SK-N-SH (cell line): ENCODE measurements at regions not wholly inside any gene's neighbourhood (a gene's known extent, or its start where the extent isn't known, plus 50 kb on each side); places are given as distances from the start of the nearest gene placed in this dataset.

Experiments
- CTCF ChIA-PET: fragments of 300-600, 350-600 bp; formaldehyde crosslinking; extraction: SDS; loops from one replicate; lab custom pipeline; 2021; lab: Yijun Ruan, JAX
- POLR2A ChIA-PET: fragments of 350-600 bp; sonication (Branson Sonifier 250); formaldehyde crosslinking; extraction: SDS; loops from one replicate; lab custom pipeline; 2020; ENCODE audit warnings: antibody characterized with exemption, inconsistent platforms; lab: Yijun Ruan, JAX
- DNase-seq: peaks from one replicate; pipeline ENCODE4 v3.0.0; 2012
- H2AFZ ChIP-seq: fragments of 200-600 bp; sonication (generic); 2 replicates; pipeline ENCODE4 v1.8.1; 2016; ENCODE audit warnings: antibody characterized with exemption, mild to moderate bottlenecking, low read depth
- H3F3A ChIP-seq: fragments of 200-600 bp; sonication (generic); replicated peaks from 2 replicates; pipeline ENCODE3; 2016; ENCODE audit warnings: antibody characterized with exemption, mild to moderate bottlenecking; ENCODE audit not compliant: insufficient read depth
- H3K27ac ChIP-seq, 2 experiments: fragments of 200-500 bp in 1 of 2; fragments of 200-600 bp in 1 of 2; sonication (Bioruptor generic) in 1 of 2; sonication (generic), shearing (Covaris generic) in 1 of 2; 2 replicates each; pipeline versions ENCODE4 v1.5.1 to v1.6.1; 2014 to 2016; ENCODE audit warnings: low read depth in 2 of 2, inconsistent platforms in 1 of 2, low read length in 1 of 2, mild to moderate bottlenecking in 1 of 2, mixed read lengths in 1 of 2
- H3K27me3 ChIP-seq: fragments of 200-600 bp; sonication (generic), shearing (Covaris generic); 2 replicates; pipeline ENCODE4 v1.6.1; 2016; ENCODE audit warnings: mixed run types; ENCODE audit not compliant: insufficient read depth
- H3K36me3 ChIP-seq, 2 experiments: fragments of 200-500 bp in 1 of 2; fragments of 200-600 bp in 1 of 2; sonication (Bioruptor generic) in 1 of 2; sonication (generic) in 1 of 2; replicated peaks in 1 of 2; 2 replicates each; pipeline versions ENCODE3 to v1.5.1; 2014 to 2016; ENCODE audit warnings: low read length in 1 of 2, mild to moderate bottlenecking in 1 of 2; ENCODE audit not compliant: insufficient read depth in 2 of 2, control insufficient read depth in 1 of 2
- H3K4me1 ChIP-seq, 2 experiments: fragments of 200-500 bp in 1 of 2; fragments of 200-600 bp in 1 of 2; sonication (Bioruptor generic) in 1 of 2; sonication (generic), shearing (Covaris generic) in 1 of 2; 2 replicates each; pipeline versions ENCODE4 v1.5.1 to v1.6.1; 2014 to 2016; ENCODE audit warnings: low read depth in 1 of 2, low read length in 1 of 2, mixed run types in 1 of 2; ENCODE audit not compliant: insufficient read depth in 2 of 2, control insufficient read depth in 1 of 2
- H3K4me2 ChIP-seq: fragments of 200-600 bp; sonication (generic), shearing (Covaris generic); 2 replicates; pipeline ENCODE4 v1.6.1; 2017; ENCODE audit warnings: mixed run types
- H3K4me3 ChIP-seq, 2 experiments: fragments of 200-500 bp in 1 of 2; fragments of 200-600 bp in 1 of 2; sonication (Bioruptor generic) in 1 of 2; sonication (generic), shearing (Covaris generic) in 1 of 2; 2 replicates each; pipeline versions ENCODE4 v1.5.1 to v1.8.1; 2014 to 2016; ENCODE audit warnings: low read depth in 2 of 2, inconsistent platforms in 1 of 2, low read length in 1 of 2, mild to moderate bottlenecking in 1 of 2, mixed read lengths in 1 of 2, moderate library complexity in 1 of 2
- H3K79me2 ChIP-seq: fragments of 200-600 bp; sonication (generic); 2 replicates; pipeline ENCODE4 v1.8.1; 2017; ENCODE audit warnings: mild to moderate bottlenecking; ENCODE audit not compliant: insufficient read depth
- H3K9ac ChIP-seq: fragments of 200-600 bp; sonication (generic); 2 replicates; pipeline ENCODE4 v1.6.1; 2017; ENCODE audit warnings: mixed run types
- H3K9me2 ChIP-seq: fragments of 200-600 bp; sonication (generic); 2 replicates; pipeline ENCODE4 v1.6.1; 2017; ENCODE audit warnings: mixed run types
- H3K9me3 ChIP-seq: fragments of 200-600 bp; sonication (generic); 2 replicates; pipeline ENCODE4 v1.6.1; 2017; ENCODE audit warnings: mixed run types, mild to moderate bottlenecking, moderate library complexity
- H4K20me1 ChIP-seq: fragments of 200-600 bp; sonication (generic); 2 replicates; pipeline ENCODE4 v1.6.1; 2017; ENCODE audit warnings: mild to moderate bottlenecking, mixed run types; ENCODE audit not compliant: insufficient read depth
- EZH2phosphoT487 ChIP-seq: fragments of 200-600 bp; sonication (generic); IDR thresholded peaks from 2 replicates; pipeline ENCODE4 v1.6.1; 2017; ENCODE audit warnings: low read depth, mixed run types, mild to moderate bottlenecking, antibody characterized with exemption, moderate library complexity, borderline replicate concordance
- FOSL2 ChIP-seq: IDR thresholded peaks from 2 replicates; pipeline ENCODE4 v1.4.0; 2012; ENCODE audit warnings: low read depth, mild to moderate bottlenecking, moderate library complexity, borderline replicate concordance
- FOXM1 ChIP-seq: IDR thresholded peaks from 2 replicates; pipeline ENCODE4 v1.4.0; 2012; ENCODE audit warnings: low read depth, mild to moderate bottlenecking
- GABPA ChIP-seq: IDR thresholded peaks from 2 replicates; pipeline ENCODE4 v1.4.0; 2012; ENCODE audit warnings: low read depth, mild to moderate bottlenecking
- GATA2 ChIP-seq: sonication (generic); formaldehyde crosslinking; IDR thresholded peaks from 2 replicates; pipeline ENCODE4 v1.5.0; 2020; ENCODE audit warnings: mild to moderate bottlenecking, missing genetic modification reagents
- IRF3 ChIP-seq: fragments of 150-350 bp; IDR thresholded peaks from 2 replicates; pipeline ENCODE4 v1.6.1; 2016; ENCODE audit warnings: mild to moderate bottlenecking, low read depth, low read length
- MEF2A ChIP-seq: IDR thresholded peaks from 2 replicates; pipeline ENCODE4 v1.4.0; 2012; ENCODE audit warnings: low read depth, borderline replicate concordance
- MXI1 ChIP-seq: IDR thresholded peaks from 2 replicates; pipeline ENCODE4 v1.6.1; 2012; ENCODE audit warnings: mild to moderate bottlenecking, low read depth, low read length, improper control_type of control experiment
- NRF1 ChIP-seq: IDR thresholded peaks from 2 replicates; pipeline ENCODE4 v1.6.1; 2012; ENCODE audit warnings: low read depth, mild to moderate bottlenecking, low read length
- POLR2AphosphoS5 ChIP-seq: IDR thresholded peaks from 2 replicates; pipeline ENCODE4 v1.6.1; 2012; ENCODE audit warnings: low read depth, low read length
- RAD21 ChIP-seq: IDR thresholded peaks from 2 replicates; pipeline ENCODE4 v1.6.1; 2012; ENCODE audit warnings: mild to moderate bottlenecking, low read length
- RFX5 ChIP-seq: IDR thresholded peaks from 2 replicates; pipeline ENCODE4 v1.6.1; 2012; ENCODE audit warnings: mild to moderate bottlenecking, improper control_type of control experiment, low read length
- SIN3A ChIP-seq: IDR thresholded peaks from 2 replicates; pipeline ENCODE4 v1.6.1; 2012; ENCODE audit warnings: low read depth, mild to moderate bottlenecking, low read length, moderate library complexity, borderline replicate concordance
- USF2 ChIP-seq: fragments of 150-350 bp; IDR thresholded peaks from 2 replicates; pipeline ENCODE4 v1.6.1; 2017; ENCODE audit warnings: antibody characterized with exemption, low read length, low read depth, borderline replicate concordance
- WGBS: methylation state at CpG from one replicate; pipeline ENCODE4 v1.1.6; 2017; ENCODE audit warnings: low lambda C conversion rate; 5-methylcytosine and 5-hydroxymethylcytosine counted together

GRCh38 chr20:40949346-40949745 is 79.3 kb upstream of the TOP1 start:
- CTCF ChIA-PET, result interaction anchor here (1.2 to 2.8 kb wide), 3 partner anchors 14 to 208 kb away, joined by 3 to 11 read pairs (median 4); no protein-coding TSS in a partner anchor
- H3K4me2 ChIP-seq, result no peak overlapping the region
- no peaks in the 10 kb centered on the region for H3K79me2 ChIP-seq
- no peak overlapping the region for H3K27ac ChIP-seq
- no peaks in the 10 kb centered on the region for H4K20me1 ChIP-seq
- WGBS, result 32% methylated on average over 2 of the region's 2 CpGs
- no peak overlapping the region for H2AFZ ChIP-seq
- no peak for DNase-seq
- TF ChIP-seq GATA2 (CRISPR knock-in tag), result no peak
- no peak for TF ChIP-seq RAD21
- no peak for TF ChIP-seq USF2
- no peak for TF ChIP-seq EZH2phosphoT487
- no peak for TF ChIP-seq MEF2A
- TF ChIP-seq GABPA, result no peak
- TF ChIP-seq IRF3, result no peak
- H3K27me3 ChIP-seq, result no peaks in the 10 kb centered on the region
- POLR2A ChIA-PET, result no interaction called here
- H3K4me1 ChIP-seq, result no peaks in the 10 kb centered on the region; a peak in 1 of 4 replicates
- H3K9me3 ChIP-seq, result no peaks in the 10 kb centered on the region
- H3K36me3 ChIP-seq, result no peaks in the 10 kb centered on the region
- H3F3A ChIP-seq, result no peaks in the 10 kb centered on the region
- no peak overlapping the region for H3K4me3 ChIP-seq
- no peak overlapping the region for H3K9ac ChIP-seq
- no peaks in the 10 kb centered on the region for H3K9me2 ChIP-seq

GRCh38 chr20:40952136-40952535 is 76.5 kb upstream of the TOP1 start:
- WGBS, result 51% methylated on average over 9 of the region's 9 CpGs
- no peaks in the 10 kb centered on the region for H3K79me2 ChIP-seq
- ChIA-PET POLR2A (no interaction called here), CTCF (interaction anchor here (1.0 to 3.6 kb wide), 7 partner anchors 8 to 281 kb away, joined by 3 to 44 read pairs (median 6); partner anchors contain the start of gene MAFB)
- H4K20me1 ChIP-seq, result no peaks in the 10 kb centered on the region
- H3K27ac ChIP-seq, result no peak overlapping the region
- no peak for DNase-seq
- no peaks in the 10 kb centered on the region for H3K36me3 ChIP-seq
- H3K9me3 ChIP-seq, result no peaks in the 10 kb centered on the region
- H2AFZ ChIP-seq, result no peak overlapping the region
- H3K4me3 ChIP-seq, result no peak overlapping the region
- TF ChIP-seq NRF1 (no peak), GATA2 (CRISPR knock-in tag) (no peak), RFX5 (no peak), GABPA (no peak), FOSL2 (no peak), SIN3A (no peak), FOXM1 (no peak), POLR2AphosphoS5 (no peak), MXI1 (no peak)
- H3F3A ChIP-seq, result no peaks in the 10 kb centered on the region
- no peaks in the 10 kb centered on the region for H3K9me2 ChIP-seq
- no peaks in the 10 kb centered on the region for H3K27me3 ChIP-seq
- no peaks in the 10 kb centered on the region; a peak in 1 of 4 replicates for H3K4me1 ChIP-seq
- no peak overlapping the region for H3K9ac ChIP-seq
- H3K4me2 ChIP-seq, result no peak overlapping the region
